Occipital lobe (tissue), 1 donor: ENCODE measurements at regions not wholly inside any gene's neighbourhood (a gene's known extent, or its start where the extent isn't known, plus 50 kb on each side); places are given as distances from the start of the nearest gene placed in this dataset.
"Not testable (repeated sequence)": the region's sequence is repeated elsewhere in the genome, so short reads cannot be mapped to it uniquely, and the experiment has no call there.

Experiments used
- DNase-seq: peaks from one replicate; lab custom pipeline; 2025; lab: John Stamatoyannopoulos, UW

- DNase-seq, result not testable (repeated sequence)
Measured at GRCh38 chr9:108047777-108048176, 558.2 kb upstream of the KLF4 start.

GRCh38 chr9:108047264-108047663 is 557.7 kb upstream of the KLF4 start:
- DNase-seq, result no peak

GRCh38 chr9:108045851-108046250 is 556.3 kb upstream of the KLF4 start:
- no peak for DNase-seq

- DNase-seq, result no peak
Measured at GRCh38 chr9:108043585-108043984, 554.0 kb upstream of the KLF4 start.

- no peak for DNase-seq
Measured at GRCh38 chr9:108041551-108041950, 552.0 kb upstream of the KLF4 start.

- DNase-seq, result no peak
Measured at GRCh38 chr9:108040783-108041182, 551.2 kb upstream of the KLF4 start.

GRCh38 chr9:108039493-108039892 is 549.9 kb upstream of the KLF4 start:
- DNase-seq, result no peak

GRCh38 chr9:108039012-108039411 is 549.4 kb upstream of the KLF4 start:
- DNase-seq, result no peak

GRCh38 chr9:108035487-108035886 is 545.9 kb upstream of the KLF4 start:
- no peak for DNase-seq

GRCh38 chr9:108033976-108034964 is 544.7 kb upstream of the KLF4 start:
- no peak for DNase-seq

- DNase-seq, result not testable (repeated sequence)
Measured at GRCh38 chr9:108032079-108032478, 542.5 kb upstream of the KLF4 start.

- DNase-seq, result not testable (repeated sequence)
Measured at GRCh38 chr9:108031221-108031620, 541.7 kb upstream of the KLF4 start.

GRCh38 chr9:108026718-108027117 is 537.1 kb upstream of the KLF4 start:
- DNase-seq, result not testable (repeated sequence)

- DNase-seq, result no peak
Measured at GRCh38 chr9:108024604-108025003, 535.0 kb upstream of the KLF4 start.

GRCh38 chr9:108022246-108022935 is 532.8 kb upstream of the KLF4 start:
- DNase-seq, result no peak

- DNase-seq, result no peak
Measured at GRCh38 chr9:108021096-108021710, 531.6 kb upstream of the KLF4 start.

- no peak for DNase-seq
Measured at GRCh38 chr9:108019821-108020220, 530.3 kb upstream of the KLF4 start.

GRCh38 chr9:108017671-108018070 is 528.1 kb upstream of the KLF4 start:
- no peak for DNase-seq

GRCh38 chr9:108016446-108016845 is 526.9 kb upstream of the KLF4 start:
- DNase-seq, result no peak

- no peak for DNase-seq
Measured at GRCh38 chr9:108015690-108016089, 526.1 kb upstream of the KLF4 start.

GRCh38 chr9:108014353-108014752 is 524.8 kb upstream of the KLF4 start:
- no peak for DNase-seq
